Testis (tissue), 2 donors: ENCODE measurements at regions not wholly inside any gene's neighbourhood (a gene's known extent, or its start where the extent isn't known, plus 50 kb on each side); places are given as distances from the start of the nearest gene placed in this dataset.
"Not testable (repeated sequence)": the region's sequence is repeated elsewhere in the genome, so short reads cannot be mapped to it uniquely, and the experiment has no call there.

Source experiments
- DNase-seq: peaks from one replicate; pipeline ENCODE4 v3.0.0-alpha.2; 2019
- H3K27ac ChIP-seq, 2 donors: fragments of 200-600 bp; sonication (generic); one replicate each; pipeline ENCODE4 v1.5.1; 2019
- H3K27me3 ChIP-seq: fragments of 200-600 bp; sonication (generic); one replicate; pipeline ENCODE4 v1.5.1; 2019
- H3K36me3 ChIP-seq: fragments of 200-600 bp; sonication (generic); one replicate; pipeline ENCODE4 v1.5.1; 2017; ENCODE audit warnings: low read depth; ENCODE audit errors: missing control alignments
- H3K4me1 ChIP-seq: fragments of 200-600 bp; sonication (generic); one replicate; pipeline ENCODE4 v1.5.1; 2019
- H3K4me3 ChIP-seq, 2 donors: fragments of 200-600 bp; sonication (generic); one replicate each; pipeline ENCODE4 v1.5.1; 2017 to 2019
- H3K9me3 ChIP-seq: fragments of 200-600 bp; sonication (generic); one replicate; pipeline ENCODE4 v1.5.1; 2017
- CTCF ChIP-seq, 3 experiments: fragments of 450-650 bp in 2 of 3; fragments of 200-600 bp in 1 of 3; sonication (generic) in 1 of 3; IDR thresholded peaks; one replicate each; pipeline ENCODE4 v1.5.1; 2016 to 2019; ENCODE audit warnings: antibody characterized with exemption in 3 of 3, mild to moderate bottlenecking in 2 of 3, moderate library complexity in 1 of 3
- POLR2A ChIP-seq: fragments of 450-650 bp; IDR thresholded peaks from one replicate; pipeline ENCODE4 v1.6.1; 2017; ENCODE audit warnings: antibody characterized with exemption, mild to moderate bottlenecking, moderate library complexity
- WGBS, 2 donors: methylation state at CpG; one replicate each; pipeline ENCODE4 v1.1.5; 2018; 5-methylcytosine and 5-hydroxymethylcytosine counted together
- intact Hi-C: fragments of 100-400 bp; cut with DNase I; formaldehyde crosslinking; loops from one replicate; pipeline ENCODE4 v1.15.1; 2023; ENCODE audit warnings: low total_unique reads

DNA sequence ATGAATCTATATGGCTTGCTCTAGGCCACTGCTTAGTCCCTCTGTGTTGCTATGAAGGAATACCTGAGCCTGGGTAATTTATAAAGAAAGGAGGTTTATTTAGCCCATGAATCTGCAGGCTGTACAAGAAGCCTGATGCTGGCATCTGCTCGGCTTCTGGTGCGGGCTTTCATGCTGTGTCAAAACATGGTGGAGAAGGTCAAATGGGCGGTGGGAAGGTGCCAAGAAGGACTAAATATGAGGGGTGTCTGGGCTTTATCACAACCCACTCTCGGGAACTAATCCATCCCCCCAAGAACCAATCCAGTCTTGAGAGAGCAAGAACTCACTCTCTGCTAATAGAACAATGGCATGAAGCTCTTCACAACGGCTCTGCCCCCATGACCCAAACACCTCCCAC is 481.6 kb downstream of the EIPR1 start:
- H3K27ac ChIP-seq = no peak overlapping the region
- H3K4me3 ChIP-seq = no peak overlapping the region
- H3K9me3 ChIP-seq = no peaks in the 10 kb centered on the region
- no peaks in the 10 kb centered on the region for H3K4me1 ChIP-seq
- WGBS, 2 donors = 93 to 94% methylated on average over 5 of the region's 5 CpGs
- H3K27me3 ChIP-seq = no peaks in the 10 kb centered on the region
- no peaks in the 10 kb centered on the region for H3K36me3 ChIP-seq
- TF ChIP-seq POLR2A = no peak
- no peak for TF ChIP-seq CTCF (IDR thresholded peaks at IDR 0.05)
- DNase-seq = no peak
- intact Hi-C loops = no loop called here

DNA sequence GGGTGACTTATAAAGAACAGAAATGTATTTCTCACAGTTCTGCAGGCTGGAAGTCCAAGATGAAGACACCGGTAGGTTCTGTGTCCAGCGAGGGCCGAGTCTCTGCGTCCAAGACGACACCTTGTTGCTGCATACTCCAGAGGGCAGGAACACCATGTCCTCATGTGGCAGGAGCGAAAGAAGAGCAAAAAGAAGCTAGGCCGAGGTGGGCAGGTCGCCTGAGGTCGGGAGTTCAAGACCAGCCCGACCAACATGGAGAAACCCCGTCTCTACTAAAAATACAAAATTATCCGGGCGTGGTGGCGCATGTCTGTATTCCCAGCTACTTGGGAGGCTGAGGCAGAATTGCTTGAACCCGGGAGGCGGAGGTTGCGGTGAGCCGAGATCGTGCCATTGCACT is 483.6 kb downstream of the EIPR1 start:
- H3K4me3 ChIP-seq, H3K27ac ChIP-seq, H3K9me3 ChIP-seq, H3K4me1 ChIP-seq, intact Hi-C loops, DNase-seq, H3K27me3 ChIP-seq, H3K36me3 ChIP-seq: not testable (repeated sequence)
- 84 to 88% methylated on average over 19 of the region's 19 CpGs for WGBS, 2 donors

DNA sequence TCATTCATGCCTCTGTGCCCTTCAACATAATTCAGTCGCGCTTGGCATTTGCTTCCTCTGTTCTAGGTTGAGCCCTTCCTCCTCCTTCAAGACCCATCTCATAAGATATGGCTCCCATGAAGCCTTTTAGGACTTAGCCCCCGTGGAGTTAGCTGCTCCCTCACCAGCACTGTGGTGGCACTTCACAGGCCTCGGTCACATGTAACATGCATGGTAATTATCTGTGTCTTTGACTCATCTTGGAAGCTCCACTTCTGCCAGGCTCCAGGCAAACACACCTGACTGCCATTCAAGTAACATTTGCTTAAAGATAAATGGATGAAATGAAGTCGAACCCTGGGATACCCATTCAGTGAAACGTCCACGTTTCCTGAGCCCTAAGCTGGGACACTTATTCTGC is 484.7 kb downstream of the EIPR1 start:
- H3K4me1 ChIP-seq = no peaks in the 10 kb centered on the region
- intact Hi-C loops = no loop called here
- no peak overlapping the region for H3K27ac ChIP-seq
- no peaks in the 10 kb centered on the region for H3K36me3 ChIP-seq
- 80 to 94% methylated on average over 7 of the region's 7 CpGs for WGBS, 2 donors
- no peak overlapping the region for H3K4me3 ChIP-seq
- no peak for TF ChIP-seq CTCF (IDR thresholded peaks at IDR 0.05)
- no peak for TF ChIP-seq POLR2A
- no peaks in the 10 kb centered on the region for H3K9me3 ChIP-seq
- no peak for DNase-seq
- no peaks in the 10 kb centered on the region for H3K27me3 ChIP-seq

GRCh38 chr2:2892378-2892777 is 485.2 kb downstream of the EIPR1 start:
- TF ChIP-seq CTCF (IDR thresholded peaks at IDR 0.05) = no peak
- no peak for TF ChIP-seq POLR2A
- 73 to 90% methylated on average over 10 of the region's 10 CpGs for WGBS, 2 donors
- H3K4me1 ChIP-seq = no peaks in the 10 kb centered on the region
- no peak overlapping the region for H3K4me3 ChIP-seq
- no peak for DNase-seq
- no peaks in the 10 kb centered on the region for H3K9me3 ChIP-seq
- no peaks in the 10 kb centered on the region for H3K27me3 ChIP-seq
- H3K36me3 ChIP-seq = no peaks in the 10 kb centered on the region
- H3K27ac ChIP-seq = no peak overlapping the region
- intact Hi-C loops = no loop called here

GRCh38 chr2:2890901-2891300 is 486.7 kb downstream of the EIPR1 start:
- TF ChIP-seq POLR2A (no peak), CTCF (IDR thresholded peaks at IDR 0.05) (no peak)
- intact Hi-C loops = no loop called here
- no peak overlapping the region for H3K27ac ChIP-seq
- no peaks in the 10 kb centered on the region for H3K36me3 ChIP-seq
- no peaks in the 10 kb centered on the region for H3K4me1 ChIP-seq
- no peak overlapping the region for H3K4me3 ChIP-seq
- no peaks in the 10 kb centered on the region for H3K9me3 ChIP-seq
- H3K27me3 ChIP-seq = no peaks in the 10 kb centered on the region
- WGBS, 2 donors = 73 to 89% methylated on average over 6 of the region's 6 CpGs
- DNase-seq = no peak
